ENCODE measurements at regions not wholly inside any gene's neighbourhood (a gene's known extent, or its start where the extent isn't known, plus 50 kb on each side); places are given as distances from the start of the nearest gene placed in this dataset.

- Histone ChIP-seq H3K27me3 (ENCODE audit: control insufficient read depth, insufficient read depth, low read length) (no peaks in the 10 kb centered on the region), H3K36me3 (ENCODE audit: control insufficient read depth, insufficient read depth, low read length) (no peaks in the 10 kb centered on the region), H3K4me3 (ENCODE audit: low read depth, low read length) (no peak overlapping the region)
- DNase-seq (ENCODE audit: low read depth) = no peak
- TF ChIP-seq, protein P1, sequence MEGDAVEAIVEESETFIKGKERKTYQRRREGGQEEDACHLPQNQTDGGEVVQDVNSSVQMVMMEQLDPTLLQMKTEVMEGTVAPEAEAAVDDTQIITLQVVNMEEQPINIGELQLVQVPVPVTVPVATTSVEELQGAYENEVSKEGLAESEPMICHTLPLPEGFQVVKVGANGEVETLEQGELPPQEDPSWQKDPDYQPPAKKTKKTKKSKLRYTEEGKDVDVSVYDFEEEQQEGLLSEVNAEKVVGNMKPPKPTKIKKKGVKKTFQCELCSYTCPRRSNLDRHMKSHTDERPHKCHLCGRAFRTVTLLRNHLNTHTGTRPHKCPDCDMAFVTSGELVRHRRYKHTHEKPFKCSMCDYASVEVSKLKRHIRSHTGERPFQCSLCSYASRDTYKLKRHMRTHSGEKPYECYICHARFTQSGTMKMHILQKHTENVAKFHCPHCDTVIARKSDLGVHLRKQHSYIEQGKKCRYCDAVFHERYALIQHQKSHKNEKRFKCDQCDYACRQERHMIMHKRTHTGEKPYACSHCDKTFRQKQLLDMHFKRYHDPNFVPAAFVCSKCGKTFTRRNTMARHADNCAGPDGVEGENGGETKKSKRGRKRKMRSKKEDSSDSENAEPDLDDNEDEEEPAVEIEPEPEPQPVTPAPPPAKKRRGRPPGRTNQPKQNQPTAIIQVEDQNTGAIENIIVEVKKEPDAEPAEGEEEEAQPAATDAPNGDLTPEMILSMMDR (IDR thresholded peaks at IDR 0.05; ENCODE audit: insufficient read depth, low read length, poor library complexity, severe bottlenecking) = no peak
Observed at GRCh38 chr2:224147174-224147573, 108.1 kb upstream of the SERPINE2 start.

DNA sequence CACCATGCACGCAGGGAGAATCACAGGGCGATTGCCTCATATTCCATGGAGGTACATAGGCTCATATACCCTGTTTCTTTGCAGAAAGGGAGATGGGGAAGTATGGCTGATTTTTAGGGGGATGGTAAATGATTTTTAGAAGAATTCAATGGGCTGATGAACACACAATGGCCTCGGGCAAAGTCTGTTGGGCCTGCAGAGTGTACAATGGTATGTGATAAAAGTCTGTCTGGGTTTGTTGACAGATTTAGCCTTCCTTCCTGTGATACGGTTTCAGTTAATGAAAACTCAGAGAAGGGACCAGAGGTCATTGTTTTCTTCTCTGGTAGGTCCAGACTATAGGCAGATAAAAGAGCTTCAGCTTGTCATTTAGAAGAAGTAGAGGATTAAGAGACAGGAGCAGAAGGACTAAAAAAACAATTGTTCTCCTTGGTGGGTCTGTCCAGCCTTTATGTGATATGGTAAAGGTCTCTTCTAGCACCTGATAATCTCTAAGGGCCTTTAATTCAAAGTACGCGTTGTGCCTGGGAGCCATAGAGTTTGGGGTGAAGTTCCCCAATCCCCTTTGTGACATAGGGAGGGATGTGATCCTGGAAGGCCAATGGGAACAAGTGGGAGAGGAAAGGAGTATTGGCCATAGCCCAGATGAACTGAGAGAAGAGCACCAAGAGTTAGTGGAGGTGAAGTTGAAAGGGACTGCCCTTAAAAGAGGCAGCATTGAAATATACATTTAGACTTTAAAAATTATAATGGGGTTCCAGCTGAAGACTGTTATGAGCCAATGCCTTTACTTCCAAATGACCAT, 107.5 kb upstream of the SERPINE2 start:
- TF ChIP-seq, protein P1 (IDR thresholded peaks at IDR 0.05; ENCODE audit: insufficient read depth, low read length, poor library complexity, severe bottlenecking) = no peak
- no peak for DNase-seq (ENCODE audit: low read depth)
- H3K4me3 ChIP-seq (ENCODE audit: low read depth, low read length) = no peak overlapping the region

GRCh38 chr2:224145751-224146355, 106.8 kb upstream of the SERPINE2 start:
- TF ChIP-seq, protein P1 (IDR thresholded peaks at IDR 0.05; ENCODE audit: insufficient read depth, low read length, poor library complexity, severe bottlenecking) = no peak
- DNase-seq (ENCODE audit: low read depth) = peak; percentile 65
- Histone ChIP-seq H3K4me3 (ENCODE audit: low read depth, low read length) (no peak overlapping the region), H3K36me3 (ENCODE audit: control insufficient read depth, insufficient read depth, low read length) (no peaks in the 10 kb centered on the region), H3K27me3 (ENCODE audit: control insufficient read depth, insufficient read depth, low read length) (no peaks in the 10 kb centered on the region)

More for the DNA sequence above, 107.5 kb upstream of the SERPINE2 start:
- Histone ChIP-seq H3K27me3 (ENCODE audit: control insufficient read depth, insufficient read depth, low read length) (no peaks in the 10 kb centered on the region), H3K36me3 (ENCODE audit: control insufficient read depth, insufficient read depth, low read length) (no peaks in the 10 kb centered on the region)

- Histone ChIP-seq H3K36me3 (ENCODE audit: control insufficient read depth, insufficient read depth, low read length) (no peaks in the 10 kb centered on the region), H3K27me3 (ENCODE audit: control insufficient read depth, insufficient read depth, low read length) (no peaks in the 10 kb centered on the region), H3K4me3 (ENCODE audit: low read depth, low read length) (no peak overlapping the region)
- TF ChIP-seq, protein P1 (IDR thresholded peaks at IDR 0.05; ENCODE audit: insufficient read depth, low read length, poor library complexity, severe bottlenecking) = no peak
- DNase-seq (ENCODE audit: low read depth) = no peak
Observed at GRCh38 chr2:224143526-224143925, 104.4 kb upstream of the SERPINE2 start.

GRCh38 chr2:224142397-224143312, 103.6 kb upstream of the SERPINE2 start:
- no peaks in the 10 kb centered on the region for H3K36me3 ChIP-seq (ENCODE audit: control insufficient read depth, insufficient read depth, low read length)
- H3K27me3 ChIP-seq (ENCODE audit: control insufficient read depth, insufficient read depth, low read length) = no peaks in the 10 kb centered on the region
- no peak for DNase-seq (ENCODE audit: low read depth)
- TF ChIP-seq, protein P1 (IDR thresholded peaks at IDR 0.05; ENCODE audit: insufficient read depth, low read length, poor library complexity, severe bottlenecking) = no peak
- no peak overlapping the region for H3K4me3 ChIP-seq (ENCODE audit: low read depth, low read length)

All from kidney epithelial cell (primary cell).